HG02870 (cell line): ENCODE measurements at regions not wholly inside any gene's neighbourhood (a gene's known extent, or its start where the extent isn't known, plus 50 kb on each side); places are given as distances from the start of the nearest gene placed in this dataset.

ENCODE experiments used
- ATAC-seq: cut with Tn5 transposase; IDR thresholded peaks from one replicate; pipeline ENCODE4 v1.9.1; 2021; ENCODE audit warnings: mild to moderate bottlenecking, moderate library complexity; ENCODE audit not compliant: unreplicated experiment

DNA sequence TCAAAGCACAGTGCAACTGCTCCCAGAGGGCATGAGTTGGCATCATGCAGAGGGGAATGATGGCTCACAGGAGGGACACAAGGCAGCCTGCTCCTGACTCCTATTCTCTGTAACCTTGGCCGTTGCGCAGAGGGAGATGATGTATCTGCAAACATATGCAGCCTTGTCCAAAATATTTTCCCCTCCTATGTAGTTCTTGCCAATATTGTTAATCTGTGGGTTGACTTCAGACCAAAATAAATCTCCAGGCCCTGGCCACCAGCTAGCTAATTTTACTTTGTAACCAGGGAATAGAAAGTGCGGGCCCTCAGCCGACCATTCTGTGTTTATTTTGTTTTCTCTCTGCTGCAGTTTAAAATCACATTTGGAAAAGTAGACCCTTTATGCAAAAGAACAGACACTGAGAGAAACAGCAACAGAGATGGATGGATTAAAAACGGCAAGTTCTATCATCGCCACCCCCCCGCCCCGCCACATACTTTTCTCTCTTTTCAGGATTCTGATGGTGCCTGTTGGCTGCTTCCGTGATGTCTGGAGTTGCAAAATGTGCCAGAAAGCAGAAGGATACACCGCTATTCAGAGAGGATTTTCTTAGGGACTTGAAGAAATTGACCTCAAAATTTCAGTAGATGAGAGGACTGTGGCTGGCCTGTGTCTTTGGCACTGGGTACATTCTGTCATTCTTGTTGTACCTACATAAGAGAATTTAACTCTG, 185.3 kb upstream of the BCOR start:
- no peak for ATAC-seq

- no peak for ATAC-seq
These were observed 184.6 kb upstream of the BCOR start for GRCh38 chrX:40282348-40282747.

- no peak for ATAC-seq
These were observed 183.7 kb upstream of the BCOR start for GRCh38 chrX:40281336-40282005.

GRCh38 chrX:40279762-40280161, 182.0 kb upstream of the BCOR start:
- no peak for ATAC-seq

- no peak for ATAC-seq
These were observed 181.3 kb upstream of the BCOR start for GRCh38 chrX:40279091-40279430.

GRCh38 chrX:40278340-40279090, 180.8 kb upstream of the BCOR start:
- ATAC-seq, result no peak

- ATAC-seq, result no peak
These were observed 179.9 kb upstream of the BCOR start for GRCh38 chrX:40277672-40278071.

DNA sequence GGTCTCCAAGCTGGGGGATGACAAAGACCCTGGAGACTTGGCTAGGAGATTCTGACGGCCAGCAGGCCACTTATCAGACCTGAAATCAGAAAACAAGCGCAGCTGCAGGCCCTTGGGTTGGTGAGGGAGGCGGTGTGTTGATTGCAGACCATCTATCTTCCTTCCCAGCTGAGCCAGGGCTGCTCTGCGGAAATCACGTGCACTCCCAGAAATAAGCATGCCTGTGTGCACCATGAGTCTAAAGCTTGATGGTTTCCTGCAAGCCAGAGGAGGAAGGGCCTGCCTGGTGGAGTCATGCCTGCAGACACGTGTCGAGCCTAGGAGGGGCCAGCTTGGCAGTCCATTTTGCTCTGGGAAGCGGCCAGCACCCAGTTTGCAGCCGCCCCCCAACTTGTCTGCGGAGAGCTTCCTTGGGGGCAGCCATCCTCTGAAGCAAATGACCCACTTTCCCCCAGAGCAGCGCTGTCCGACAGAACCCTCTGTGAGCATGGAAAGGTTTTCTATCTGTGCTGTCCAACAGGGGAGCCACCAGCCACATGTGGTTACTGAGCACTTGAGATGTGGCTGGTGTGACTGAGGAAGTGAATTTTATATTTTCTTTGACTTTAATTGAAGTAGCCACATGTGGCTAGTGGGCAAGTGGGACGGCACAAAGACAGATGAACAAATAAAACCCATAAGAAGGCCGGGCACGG, 175.7 kb upstream of the BCOR start:
- ATAC-seq, result no peak

DNA sequence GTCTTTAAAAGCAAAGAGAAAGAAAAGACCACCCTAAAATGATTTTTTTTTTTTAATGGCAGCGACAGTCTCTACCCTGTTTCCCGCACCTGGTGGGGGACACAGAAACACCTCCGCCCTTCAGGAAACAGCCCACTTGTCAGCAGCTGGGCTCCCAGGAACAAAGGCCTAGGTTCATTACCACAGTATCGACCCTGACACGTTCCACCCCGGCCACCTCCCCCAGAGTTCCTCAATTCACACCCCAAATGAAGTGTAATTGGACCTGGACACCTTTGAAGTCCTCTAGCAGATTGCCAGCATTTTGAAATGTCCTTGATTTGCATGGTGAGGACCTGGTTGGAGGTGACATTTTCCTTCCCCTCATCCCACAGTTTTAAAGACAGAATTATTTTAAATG, 175.0 kb upstream of the BCOR start:
- no peak for ATAC-seq

GRCh38 chrX:40272141-40272540, 174.4 kb upstream of the BCOR start:
- no peak for ATAC-seq

DNA sequence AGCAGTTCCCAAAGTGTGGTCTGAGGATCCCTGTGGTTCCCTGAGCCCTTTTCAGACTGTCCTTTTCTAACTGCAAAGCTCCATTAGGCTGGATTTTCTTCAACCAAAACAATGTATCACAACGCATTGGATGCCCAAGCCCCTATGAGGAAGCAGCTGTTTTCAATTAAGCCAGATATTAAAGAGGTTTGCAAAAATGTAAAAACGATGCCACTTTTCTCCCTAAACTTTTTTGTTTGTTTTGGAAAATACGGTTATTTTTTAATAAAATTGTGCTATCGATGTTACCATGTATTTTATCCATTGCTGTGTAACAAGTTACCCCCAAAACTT, 170.4 kb upstream of the BCOR start:
- ATAC-seq, result no peak

- peak; percentile 27 for ATAC-seq
These were observed 169.8 kb upstream of the BCOR start for GRCh38 chrX:40267334-40268187.

DNA sequence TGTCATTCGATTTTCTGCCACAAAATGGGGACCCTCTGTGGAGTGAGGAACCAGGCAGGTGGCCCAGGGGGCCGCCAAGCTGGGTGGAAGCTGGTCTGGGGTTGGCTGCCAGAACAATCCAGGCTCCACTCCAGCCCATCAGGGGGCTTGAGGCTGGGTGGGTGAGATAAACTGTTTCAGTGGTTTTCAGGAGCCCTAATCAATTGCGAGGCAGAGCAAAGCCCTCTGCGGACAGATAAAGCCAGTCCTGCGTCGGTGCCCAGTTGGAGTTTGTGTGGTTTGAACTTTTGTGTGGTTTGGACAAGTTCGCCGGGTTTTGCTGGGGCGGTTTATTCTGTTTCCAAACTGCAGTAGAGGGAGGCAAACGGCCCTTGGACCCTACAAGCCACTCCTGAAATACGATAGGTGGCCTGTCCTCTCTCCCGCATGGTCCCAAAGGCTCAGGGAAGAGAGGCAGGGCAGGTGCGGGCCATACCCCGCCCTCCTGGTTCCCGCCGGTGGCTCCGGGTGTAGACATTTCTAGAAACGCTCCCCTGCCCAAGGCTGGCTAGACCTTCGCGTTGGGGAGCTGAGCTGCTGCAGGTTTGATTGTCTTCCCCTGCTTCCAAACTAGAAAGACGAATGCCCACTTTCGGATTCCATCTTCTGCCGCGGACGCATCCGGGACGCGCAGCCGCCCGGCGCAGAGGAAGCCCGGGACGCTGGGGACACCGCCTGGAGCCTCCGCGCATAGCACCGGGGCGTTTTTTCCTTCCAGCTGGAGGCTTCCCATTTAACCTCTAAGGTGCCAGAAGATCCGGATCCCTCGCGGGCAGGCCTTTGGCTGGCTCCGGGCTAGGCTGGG, 169.0 kb upstream of the BCOR start:
- peak; percentile 46 for ATAC-seq

DNA sequence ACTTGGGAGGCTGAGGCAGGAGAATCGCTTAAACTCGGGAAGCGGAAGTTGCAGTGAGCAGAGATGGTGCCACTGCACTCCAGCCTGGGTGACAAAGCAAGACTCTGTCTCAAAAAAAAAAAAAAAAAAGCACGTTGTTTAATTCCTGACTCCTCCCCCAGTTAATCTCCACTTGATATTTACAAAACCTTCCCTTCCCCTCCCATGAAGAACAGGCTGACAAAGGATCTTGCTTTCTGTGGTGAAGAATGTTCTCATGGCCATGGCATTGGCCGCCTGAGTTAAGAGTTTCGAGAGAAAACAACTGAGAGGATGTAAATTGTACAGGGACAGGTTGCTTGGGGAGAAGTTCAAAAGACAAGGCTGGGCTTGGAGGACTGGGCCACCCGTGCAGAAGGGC, 168.2 kb upstream of the BCOR start:
- ATAC-seq, result no peak

DNA sequence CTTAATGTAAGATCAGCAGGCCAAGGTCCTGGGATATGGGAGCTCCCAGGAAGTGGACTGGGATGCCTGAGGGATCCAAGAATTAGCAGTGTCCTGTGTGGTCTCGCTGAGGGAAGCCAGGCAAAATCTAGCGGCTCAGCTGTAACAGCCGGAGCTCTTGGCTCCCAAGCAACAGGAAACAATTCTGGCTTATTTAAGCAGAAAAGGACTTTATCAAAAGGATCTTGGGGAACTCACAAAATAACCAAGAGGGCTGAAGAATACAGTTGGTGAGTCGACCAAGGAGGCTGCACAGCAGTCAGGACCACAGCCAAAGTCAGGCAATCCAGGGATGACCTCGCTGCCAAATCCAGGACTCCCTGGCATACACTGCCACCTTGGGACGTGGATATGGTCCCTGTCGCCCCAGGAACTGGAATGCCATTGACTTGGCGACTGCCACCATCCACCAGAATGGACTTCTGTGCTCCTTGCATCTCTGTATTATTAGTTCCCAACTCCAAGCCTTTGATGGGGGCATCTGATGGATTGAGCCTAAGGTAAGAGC, 165.3 kb upstream of the BCOR start:
- ATAC-seq, result no peak

DNA sequence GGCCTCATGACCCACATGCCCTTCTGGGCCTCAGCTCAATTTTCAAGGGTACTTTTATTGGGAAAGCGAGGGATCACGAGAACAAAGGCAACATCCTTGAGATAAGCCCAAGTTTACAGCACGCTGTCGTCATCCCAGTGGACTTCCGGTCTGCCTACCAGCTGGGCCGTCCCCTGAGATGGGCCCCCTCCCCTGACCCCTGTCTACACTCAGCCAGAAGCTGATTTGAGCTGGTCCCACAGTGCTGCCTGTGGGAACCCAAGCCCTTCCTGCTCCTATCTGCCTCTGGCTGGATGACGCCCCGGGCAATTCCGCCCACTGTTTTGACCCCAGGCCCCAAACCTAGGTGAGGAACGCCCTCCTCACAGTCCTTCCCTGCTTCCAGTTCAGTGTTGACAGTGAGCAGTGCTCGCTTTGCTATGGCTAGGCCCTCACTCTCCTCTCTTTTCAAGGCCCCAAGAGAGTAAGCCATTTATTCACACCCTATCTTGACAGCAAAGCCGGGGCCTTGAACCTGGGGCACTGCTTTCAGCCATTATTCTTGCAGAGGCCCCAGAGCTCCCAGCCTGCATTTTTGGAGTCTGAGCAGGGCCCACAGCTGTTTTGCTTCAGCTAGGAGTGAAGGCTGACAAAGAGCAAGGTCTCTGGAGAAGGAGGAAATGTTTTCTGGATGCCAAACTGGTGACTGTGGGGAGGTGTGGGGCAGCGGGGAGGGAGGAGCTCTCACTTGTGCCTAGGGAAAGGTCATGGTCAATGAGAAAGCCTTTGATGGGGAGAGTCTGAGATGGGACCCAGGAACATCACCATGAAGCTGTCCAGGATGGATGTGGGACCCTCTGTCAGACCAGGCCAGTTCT, 164.6 kb upstream of the BCOR start:
- ATAC-seq, result no peak

DNA sequence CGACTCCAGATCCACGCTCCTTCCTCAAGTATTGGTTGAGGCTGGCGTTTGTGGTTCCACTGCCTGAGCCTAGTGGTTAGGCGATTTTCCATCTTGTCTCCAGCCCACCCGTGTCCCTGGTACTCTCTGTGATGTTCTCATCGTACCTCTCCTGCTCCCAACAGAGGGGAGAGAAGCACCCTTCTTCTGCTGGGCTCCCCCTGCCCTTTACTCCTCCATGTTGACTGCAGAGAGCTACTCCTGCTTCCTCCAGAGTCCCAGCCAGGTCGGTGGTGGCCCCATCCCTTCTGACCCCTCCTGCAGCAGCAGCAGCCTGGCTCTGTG, 164.0 kb upstream of the BCOR start:
- no peak for ATAC-seq

DNA sequence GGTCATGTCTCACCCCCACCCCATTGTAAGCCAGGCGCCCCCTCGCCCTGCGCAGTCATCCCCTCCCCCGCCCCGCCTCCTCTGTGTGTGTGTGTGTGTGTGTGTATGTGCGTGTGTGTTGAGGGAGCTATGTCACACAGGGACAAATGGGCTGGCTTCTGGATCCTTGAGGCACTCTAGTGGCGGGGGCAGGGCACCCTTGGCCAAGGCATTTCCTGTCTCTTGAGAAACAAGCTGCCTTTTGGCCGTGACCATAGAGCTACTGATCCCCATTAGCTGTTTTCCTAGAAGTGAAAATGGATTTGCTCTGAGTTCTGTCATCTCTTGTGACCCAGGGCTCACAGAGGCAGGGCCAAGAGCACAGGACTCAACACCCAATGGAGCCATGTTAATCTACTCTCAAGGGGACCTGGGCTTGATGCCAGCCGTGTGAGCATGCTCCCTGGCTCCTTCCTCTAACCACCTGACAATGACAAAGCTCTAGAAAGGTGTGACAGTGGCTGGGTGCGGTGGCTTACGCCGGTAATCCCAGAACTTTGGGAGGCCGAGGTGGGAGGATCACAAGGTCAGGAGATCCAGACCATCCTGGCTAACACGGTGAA, 162.5 kb upstream of the BCOR start:
- ATAC-seq, result no peak
